H1 (cell line): ENCODE measurements at regions not wholly inside any gene's neighbourhood (a gene's known extent, or its start where the extent isn't known, plus 50 kb on each side); places are given as distances from the start of the nearest gene placed in this dataset.

ENCODE experiments used
- CTCF ChIA-PET: fragments of 300-600 bp; sonication (Branson Sonifier 250); formaldehyde crosslinking; loops from one replicate; lab custom pipeline; 2021; ENCODE audit not compliant: partially characterized antibody; lab: Charles Lee
- POLR2A ChIA-PET: fragments of 300-600 bp; sonication (Branson Sonifier 250); formaldehyde crosslinking; loops from one replicate; lab custom pipeline; 2021; ENCODE audit warnings: inconsistent platforms; ENCODE audit not compliant: partially characterized antibody; lab: Charles Lee
- DNase-seq, 2 experiments: peaks; one replicate each; pipeline versions ENCODE4 v3.0.0 to v3.0.0-alpha.2; 2010 to 2022; ENCODE audit warnings: low spot score in 2 of 2, low read depth in 1 of 2, mixed read lengths in 1 of 2
- FAIRE-seq: peaks from 2 replicates; lab custom pipeline; 2011; peaks lifted over from hg19 to GRCh38; lab: Jason Lieb, UNC
- H2AFZ ChIP-seq: 2 replicates; pipeline ENCODE4 v1.8.1; 2012; ENCODE audit warnings: low read length, inconsistent platforms
- H2AK5ac ChIP-seq: 2 replicates; pipeline ENCODE4 v1.6.1; 2013; ENCODE audit warnings: low read depth, low read length
- H2BK120ac ChIP-seq: replicated peaks from 2 replicates; pipeline ENCODE3; 2013; ENCODE audit warnings: low read depth, low read length, inconsistent platforms
- H2BK12ac ChIP-seq: 2 replicates; pipeline ENCODE4 v1.6.1; 2013; ENCODE audit warnings: low read depth, low read length
- H2BK15ac ChIP-seq: 2 replicates; pipeline ENCODE4 v1.6.1; 2013; ENCODE audit warnings: low read length
- H2BK20ac ChIP-seq: 2 replicates; pipeline ENCODE4 v1.6.1; 2013; ENCODE audit warnings: low read length
- H2BK5ac ChIP-seq: 2 replicates; pipeline ENCODE4 v1.6.1; 2013; ENCODE audit warnings: low read depth, low read length
- H3K14ac ChIP-seq: 2 replicates; pipeline ENCODE4 v1.6.1; 2013; ENCODE audit warnings: inconsistent platforms; ENCODE audit not compliant: insufficient read length
- H3K18ac ChIP-seq: 2 replicates; pipeline ENCODE4 v1.6.1; 2013; ENCODE audit warnings: low read length; ENCODE audit errors: extremely low read depth
- H3K23ac ChIP-seq: 2 replicates; pipeline ENCODE4 v1.6.1; 2013; ENCODE audit warnings: inconsistent platforms; ENCODE audit not compliant: insufficient read length
- H3K23me2 ChIP-seq: 2 replicates; pipeline ENCODE4 v1.6.1; 2013; ENCODE audit warnings: low read depth, low read length
- H3K27ac ChIP-seq: 2 replicates; pipeline ENCODE4 v1.6.1; 2011; ENCODE audit warnings: low read depth, low read length, inconsistent platforms
- H3K27me3 ChIP-seq, 4 experiments: replicated peaks in 1 of 4; 1 replicate in 1 of 4; 2 replicates in 3 of 4; pipeline versions ENCODE4 v1.6.1 to v1.8.1; 2011 to 2013; ENCODE audit warnings: low read length in 3 of 4, mild to moderate bottlenecking in 3 of 4, inconsistent platforms in 2 of 4, mixed read lengths in 2 of 4, moderate library complexity in 1 of 4; ENCODE audit not compliant: control insufficient read depth in 3 of 4, insufficient read depth in 3 of 4; ENCODE audit errors: extremely low read depth in 1 of 4
- H3K36me3 ChIP-seq, 4 experiments: 2 replicates each; pipeline versions ENCODE4 v1.6.1 to v1.8.1; 2011 to 2013; ENCODE audit warnings: mild to moderate bottlenecking in 4 of 4, low read length in 3 of 4, moderate library complexity in 2 of 4, control low read depth in 1 of 4, inconsistent platforms in 1 of 4; ENCODE audit not compliant: insufficient read depth in 4 of 4, control insufficient read depth in 2 of 4
- H3K4ac ChIP-seq: replicated peaks from 2 replicates; pipeline ENCODE3; 2013; ENCODE audit warnings: low read length, low read depth, mixed read lengths, inconsistent platforms; ENCODE audit not compliant: insufficient read length
- H3K4me1 ChIP-seq, 4 experiments: replicated peaks in 1 of 4; 1 replicate in 1 of 4; 2 replicates in 3 of 4; pipeline versions ENCODE4 v1.6.1 to v1.8.1; 2011 to 2013; ENCODE audit warnings: low read length in 3 of 4, inconsistent platforms in 2 of 4, mixed read lengths in 1 of 4; ENCODE audit not compliant: insufficient read depth in 4 of 4, control insufficient read depth in 3 of 4
- H3K4me2 ChIP-seq, 2 experiments: 2 replicates each; pipeline versions ENCODE4 v1.6.1 to v1.8.1; 2011 to 2013; ENCODE audit warnings: low read depth in 2 of 2, low read length in 2 of 2, control low read depth in 1 of 2, inconsistent platforms in 1 of 2, mild to moderate bottlenecking in 1 of 2; ENCODE audit not compliant: insufficient read depth in 1 of 2
- H3K4me3 ChIP-seq, 4 experiments: fragments of 200-600, 300-600 bp in 1 of 4; sonication (generic), shearing (Covaris generic), sonication (Bioruptor Twin) in 1 of 4; 2 replicates each; pipeline versions ENCODE4 v1.5.1 to v1.8.1; 2011 to 2016; ENCODE audit warnings: low read length in 4 of 4, low read depth in 3 of 4, control low read depth in 2 of 4, inconsistent platforms in 2 of 4, mild to moderate bottlenecking in 2 of 4, mixed read lengths in 1 of 4, moderate library complexity in 1 of 4; ENCODE audit not compliant: insufficient read depth in 2 of 4; ENCODE audit errors: extremely low read depth in 1 of 4
- H3K56ac ChIP-seq: replicated peaks from 2 replicates; pipeline ENCODE3; 2013; ENCODE audit warnings: low read depth, mild to moderate bottlenecking, mixed read lengths, low read length, inconsistent platforms; ENCODE audit not compliant: insufficient read length
- H3K79me1 ChIP-seq: 2 replicates; pipeline ENCODE4 v1.6.1; 2013; ENCODE audit warnings: low read depth, low read length, control low read depth
- H3K79me2 ChIP-seq, 2 experiments: 2 replicates each; pipeline versions ENCODE4 v1.6.1 to v1.8.1; 2012 to 2013; ENCODE audit warnings: low read length in 2 of 2, mild to moderate bottlenecking in 2 of 2, inconsistent platforms in 1 of 2; ENCODE audit not compliant: insufficient read depth in 2 of 2, control insufficient read depth in 1 of 2
- H3K9ac ChIP-seq, 4 experiments: replicated peaks in 1 of 4; 1 replicate in 1 of 4; 2 replicates in 3 of 4; pipeline versions ENCODE4 v1.6.1 to v1.8.1; 2011 to 2013; ENCODE audit warnings: low read depth in 3 of 4, low read length in 3 of 4, control low read depth in 2 of 4, mild to moderate bottlenecking in 2 of 4, moderate library complexity in 2 of 4, inconsistent platforms in 1 of 4; ENCODE audit errors: extremely low read depth in 1 of 4
- H3K9me3 ChIP-seq, 2 experiments: 2 replicates each; pipeline versions ENCODE4 v1.6.1 to v1.8.1; 2012 to 2013; ENCODE audit warnings: mild to moderate bottlenecking in 2 of 2, moderate library complexity in 2 of 2, control low read depth in 1 of 2, inconsistent platforms in 1 of 2, low read depth in 1 of 2, low read length in 1 of 2, mixed read lengths in 1 of 2; ENCODE audit not compliant: insufficient read depth in 2 of 2
- H4K20me1 ChIP-seq, 2 experiments: replicated peaks in 1 of 2; 2 replicates each; pipeline versions ENCODE3 to v1.8.1; 2011 to 2013; ENCODE audit warnings: inconsistent platforms in 2 of 2, low read length in 2 of 2, mild to moderate bottlenecking in 1 of 2; ENCODE audit not compliant: insufficient read depth in 2 of 2, control insufficient read depth in 1 of 2
- H4K5ac ChIP-seq: 2 replicates; pipeline ENCODE4 v1.6.1; 2013; ENCODE audit warnings: low read length, low read depth, mixed read lengths, inconsistent platforms; ENCODE audit not compliant: insufficient read length
- H4K8ac ChIP-seq: 2 replicates; pipeline ENCODE4 v1.8.0; 2013; ENCODE audit warnings: mild to moderate bottlenecking, moderate library complexity, low read length, inconsistent platforms; ENCODE audit not compliant: insufficient read depth; ENCODE audit errors: extremely low read depth
- H4K91ac ChIP-seq: replicated peaks from 2 replicates; pipeline ENCODE3; 2013; ENCODE audit warnings: low read length, mixed read lengths, inconsistent platforms; ENCODE audit not compliant: insufficient read length
- ASH2L ChIP-seq: fragments of 200-600, 300-600 bp; sonication (generic); IDR thresholded peaks from one replicate; pipeline ENCODE4 v1.7.1; 2017; ENCODE audit warnings: low read length
- GABPA ChIP-seq: IDR thresholded peaks from 2 replicates; pipeline ENCODE4 v1.6.1; 2011; ENCODE audit warnings: mild to moderate bottlenecking, low read length, moderate library complexity, borderline replicate concordance; ENCODE audit not compliant: insufficient read depth
- KDM4A ChIP-seq: IDR thresholded peaks from one replicate; pipeline ENCODE4 v1.7.1; 2012; ENCODE audit warnings: low read depth, mild to moderate bottlenecking, moderate library complexity, low read length, inconsistent platforms; ENCODE audit not compliant: severe bottlenecking
- MAFK ChIP-seq: IDR thresholded peaks from 2 replicates; pipeline ENCODE4 v1.6.1; 2012; ENCODE audit warnings: low read depth, mild to moderate bottlenecking, improper control_type of control experiment, low read length
- NANOG ChIP-seq: IDR thresholded peaks from 2 replicates; pipeline ENCODE4 v1.6.1; 2011; ENCODE audit warnings: low read length, low read depth, mild to moderate bottlenecking, inconsistent platforms; ENCODE audit not compliant: insufficient read depth, poor library complexity, severe bottlenecking
- RNF2 ChIP-seq: fragments of 200-900, 300-1000 bp; sonication (generic); IDR thresholded peaks from 2 replicates; pipeline ENCODE4 v1.7.1; 2016; ENCODE audit warnings: borderline replicate concordance, low read depth, mild to moderate bottlenecking, antibody characterized with exemption, low read length; ENCODE audit not compliant: poor library complexity, severe bottlenecking; ENCODE audit errors: missing control alignments
- SP4 ChIP-seq: IDR thresholded peaks from 2 replicates; pipeline ENCODE4 v1.6.1; 2012; ENCODE audit warnings: low read length, inconsistent platforms
- SUZ12 ChIP-seq: fragments of 200-600 bp; sonication (generic); IDR thresholded peaks from 2 replicates; pipeline ENCODE4 v1.6.1; 2012; ENCODE audit warnings: mild to moderate bottlenecking, inconsistent platforms, low read length, moderate library complexity, mixed read lengths
- TAF7 ChIP-seq: optimal IDR thresholded peaks from 2 replicates; pipeline ENCODE3; 2011; ENCODE audit warnings: low read depth, mild to moderate bottlenecking, inconsistent platforms, low read length, moderate library complexity, borderline replicate concordance
- TBP ChIP-seq: IDR thresholded peaks from 2 replicates; pipeline ENCODE4 v1.6.1; 2011; ENCODE audit warnings: low read depth, low read length, improper control_type of control experiment
- TCF12 ChIP-seq: IDR thresholded peaks from 2 replicates; pipeline ENCODE4 v1.6.1; 2011; ENCODE audit warnings: low read depth, mild to moderate bottlenecking, low read length
- WGBS, 2 experiments: shearing (Covaris generic) in 1 of 2; methylation state at CpG; one replicate each; pipeline versions ENCODE4 v1.1.6 to v1.1.7; 2013 to 2015; ENCODE audit warnings: low lambda C conversion rate in 2 of 2, mixed read lengths in 2 of 2, inconsistent platforms in 1 of 2, low coverage in 1 of 2, missing lambda C conversion rate in 1 of 2; ENCODE audit not compliant: insufficient replicate concordance in 2 of 2, insufficient coverage in 1 of 2, insufficient read length in 1 of 2; ENCODE audit errors: extremely low coverage in 1 of 2, missing lambda C conversion rate in 1 of 2; 5-methylcytosine and 5-hydroxymethylcytosine counted together
- TF ChIP-seq, protein P1 (sequence below): IDR thresholded peaks from 2 replicates; pipeline ENCODE4 v1.6.1; 2011; ENCODE audit warnings: low read depth, mild to moderate bottlenecking, low read length; ENCODE audit not compliant: insufficient read depth

DNA sequence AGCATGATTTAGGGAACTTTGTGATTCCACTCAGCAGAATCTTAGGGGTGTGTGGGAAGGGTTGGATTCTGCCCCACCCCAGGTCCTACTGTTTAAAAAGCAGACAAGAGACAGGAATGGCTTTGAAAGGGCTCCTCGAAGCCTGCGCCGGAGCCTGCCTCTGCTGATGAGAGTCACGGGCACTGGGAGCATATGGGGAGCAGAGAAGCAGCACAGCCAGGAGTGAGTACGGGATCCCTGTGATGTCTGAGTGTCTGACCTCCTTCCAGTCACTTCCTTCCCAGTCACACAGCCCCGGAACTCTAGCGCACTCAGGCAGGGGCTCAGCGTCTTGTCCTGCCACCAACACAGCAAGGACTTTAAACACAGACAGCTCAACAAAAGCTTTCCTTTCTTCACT is 514.9 kb upstream of the DPP6 start:
- no peak overlapping the region for H2AFZ ChIP-seq
- TF ChIP-seq SUZ12: no peak
- TF ChIP-seq TCF12: no peak
- TF ChIP-seq ASH2L: no peak
- no peak for TF ChIP-seq RNF2
- no peak for TF ChIP-seq KDM4A
- TF ChIP-seq, protein P1, sequence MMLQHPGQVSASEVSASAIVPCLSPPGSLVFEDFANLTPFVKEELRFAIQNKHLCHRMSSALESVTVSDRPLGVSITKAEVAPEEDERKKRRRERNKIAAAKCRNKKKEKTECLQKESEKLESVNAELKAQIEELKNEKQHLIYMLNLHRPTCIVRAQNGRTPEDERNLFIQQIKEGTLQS: no peak
- TF ChIP-seq SP4: no peak
- no peak for TF ChIP-seq GABPA
- no peak for TF ChIP-seq MAFK
- no peak for TF ChIP-seq TBP
- TF ChIP-seq NANOG: no peak
- no peak for TF ChIP-seq TAF7
- TF ChIP-seq, all 59 proteins: peak for 0
- Histone ChIP-seq H3K27ac (no peak overlapping the region), H2AK5ac (no peak overlapping the region), H3K14ac (no peak overlapping the region), H2BK5ac (no peak overlapping the region), H3K36me3 (no peaks in the 10 kb centered on the region), H3K27me3 (no peaks in the 10 kb centered on the region), H3K4me2 (no peak overlapping the region), H2BK15ac (no peak overlapping the region), H3K23ac (no peak overlapping the region), H3K18ac (no peak overlapping the region), H4K8ac (no peak overlapping the region; the same call in 1 of the 2 replicates), H4K5ac (no peak overlapping the region), H3K4me3 (no peak overlapping the region), H4K91ac (no peak overlapping the region), H2BK20ac (no peak overlapping the region), H3K9ac (no peak overlapping the region), H2BK12ac (no peak overlapping the region), H3K56ac (no peak overlapping the region), H3K4me1 (no peaks in the 10 kb centered on the region), H2BK120ac (no peak overlapping the region), H3K79me1 (no peaks in the 10 kb centered on the region), H3K23me2 (no peaks in the 10 kb centered on the region), H3K9me3 (peaks cover 12 to 44% of the 10 kb centered on the region in 2 experiments; a peak in 3 of 4 replicates), H4K20me1 (no peaks in the 10 kb centered on the region), H3K79me2 (no peaks in the 10 kb centered on the region), H3K4ac (no peak overlapping the region)
- ChIA-PET POLR2A (no interaction called here), CTCF (no interaction called here)
- FAIRE-seq (no peak), DNase-seq (no peak)
- 87% methylated on average over 8 of the region's 8 CpGs; no CpG with 5 or more reads in 1 of the 2 experiments for WGBS, 2 experiments
